Upper lobe of right lung (tissue), 1 donor: ENCODE measurements at regions not wholly inside any gene's neighbourhood (a gene's known extent, or its start where the extent isn't known, plus 50 kb on each side); places are given as distances from the start of the nearest gene placed in this dataset.
"Not testable (repeated sequence)": the region's sequence is repeated elsewhere in the genome, so short reads cannot be mapped to it uniquely, and the experiment has no call there.

Source experiments
- ATAC-seq: fragments of 200-7000 bp; cut with Tn5 transposase; one replicate; pipeline ENCODE4 v1.9.1; 2020; ENCODE audit warnings: mild to moderate bottlenecking, moderate library complexity
- DNase-seq: peaks from one replicate; pipeline ENCODE4 v3.0.0-alpha.2; 2020
- H3K27ac ChIP-seq: fragments of 200-600 bp; one replicate; pipeline ENCODE4 v1.8.0; 2022
- H3K27me3 ChIP-seq: fragments of 200-600 bp; one replicate; pipeline ENCODE4 v1.8.0; 2022; ENCODE audit warnings: mild to moderate bottlenecking
- H3K36me3 ChIP-seq: fragments of 200-600 bp; one replicate; pipeline ENCODE4 v1.8.0; 2022
- H3K4me1 ChIP-seq: fragments of 200-600 bp; one replicate; pipeline ENCODE4 v1.8.0; 2022
- H3K4me3 ChIP-seq: fragments of 200-600 bp; one replicate; pipeline ENCODE4 v1.8.0; 2022; ENCODE audit warnings: mild to moderate bottlenecking
- H3K9me3 ChIP-seq: fragments of 200-600 bp; one replicate; pipeline ENCODE4 v1.8.0; 2022
- CTCF ChIP-seq: fragments of 200-600 bp; IDR thresholded peaks from one replicate; pipeline ENCODE4 v1.8.0; 2022; ENCODE audit warnings: antibody characterized with exemption
- intact Hi-C: fragments of 100-400 bp; cut with DNase I; formaldehyde crosslinking; loops from one replicate; pipeline ENCODE4 v1.11.0; 2022
- donor health status: DM: no; HTN: yes; CAD: no; lungs with severe emphysema.

- Histone ChIP-seq H3K9me3 (no peaks in the 10 kb centered on the region), H3K27ac (no peak overlapping the region), H3K4me3 (no peak overlapping the region), H3K4me1 (no peaks in the 10 kb centered on the region), H3K36me3 (no peaks in the 10 kb centered on the region), H3K27me3 (no peaks in the 10 kb centered on the region)
- ATAC-seq (no peak), DNase-seq (no peak)
- intact Hi-C loops, result no loop called here
- TF ChIP-seq CTCF, result no peak
Measured at GRCh38 chr3:166818464-166818863, 561.6 kb downstream of the ZBBX start.

- H3K4me3 ChIP-seq, H3K4me1 ChIP-seq: not testable (repeated sequence)
Measured at GRCh38 chr3:166817269-166817668, 562.8 kb downstream of the ZBBX start.

GRCh38 chr3:166810741-166811445 is 569.2 kb downstream of the ZBBX start:
- DNase-seq (no peak), ATAC-seq (no peak)
- Histone ChIP-seq H3K9me3 (no peaks in the 10 kb centered on the region), H3K4me3 (no peak overlapping the region), H3K27me3 (no peaks in the 10 kb centered on the region), H3K4me1 (no peaks in the 10 kb centered on the region), H3K27ac (no peak overlapping the region), H3K36me3 (no peaks in the 10 kb centered on the region)
- TF ChIP-seq CTCF, result no peak
- intact Hi-C loops, result no loop called here

More at GRCh38 chr3:166817269-166817668, 562.8 kb downstream of the ZBBX start:
- DNase-seq, H3K27me3 ChIP-seq, H3K9me3 ChIP-seq, ATAC-seq, H3K36me3 ChIP-seq, intact Hi-C loops, H3K27ac ChIP-seq: not testable (repeated sequence)

GRCh38 chr3:166809520-166809919 is 570.6 kb downstream of the ZBBX start:
- no peaks in the 10 kb centered on the region for H3K36me3 ChIP-seq
- no peak for DNase-seq
- H3K4me1 ChIP-seq, result no peaks in the 10 kb centered on the region
- no peaks in the 10 kb centered on the region for H3K9me3 ChIP-seq
- intact Hi-C loops, result no loop called here
- no peak overlapping the region for H3K4me3 ChIP-seq
- no peak overlapping the region for H3K27ac ChIP-seq
- TF ChIP-seq CTCF, result no peak
- H3K27me3 ChIP-seq, result no peaks in the 10 kb centered on the region
- no peak for ATAC-seq

GRCh38 chr3:166788936-166789335 is 591.2 kb downstream of the ZBBX start:
- intact Hi-C loops, result no loop called here
- Histone ChIP-seq H3K36me3 (no peaks in the 10 kb centered on the region), H3K4me1 (no peaks in the 10 kb centered on the region), H3K27me3 (no peaks in the 10 kb centered on the region), H3K9me3 (no peaks in the 10 kb centered on the region), H3K27ac (no peak overlapping the region), H3K4me3 (no peak overlapping the region)
- DNase-seq, result no peak
- TF ChIP-seq CTCF, result no peak
- no peak for ATAC-seq

- intact Hi-C loops, result no loop called here
- H3K27me3 ChIP-seq, result no peaks in the 10 kb centered on the region
- H3K4me1 ChIP-seq, result no peaks in the 10 kb centered on the region
- TF ChIP-seq CTCF, result no peak
- H3K4me3 ChIP-seq, result no peak overlapping the region
- H3K36me3 ChIP-seq, result no peaks in the 10 kb centered on the region
- no peak for DNase-seq
- no peak for ATAC-seq
- H3K9me3 ChIP-seq, result no peaks in the 10 kb centered on the region
- no peak overlapping the region for H3K27ac ChIP-seq
Measured at GRCh38 chr3:166785876-166786275, 594.2 kb downstream of the ZBBX start.
